HG03439 (cell line): ENCODE measurements at regions not wholly inside any gene's neighbourhood (a gene's known extent, or its start where the extent isn't known, plus 50 kb on each side); places are given as distances from the start of the nearest gene placed in this dataset.

Experiments used
- ATAC-seq: cut with Tn5 transposase; IDR thresholded peaks from one replicate; pipeline ENCODE4 v1.9.1; 2021; ENCODE audit warnings: mild to moderate bottlenecking, moderate library complexity; ENCODE audit not compliant: unreplicated experiment

- no peak for ATAC-seq
These were observed 615.8 kb downstream of the DIAPH3 start for GRCh38 chr13:59547950-59548349.

- ATAC-seq = no peak
These were observed 600.8 kb downstream of the DIAPH3 start for GRCh38 chr13:59562924-59563323.

- no peak for ATAC-seq
These were observed 597.2 kb downstream of the DIAPH3 start for GRCh38 chr13:59566561-59566960.

- ATAC-seq = no peak
These were observed 595.4 kb downstream of the DIAPH3 start for GRCh38 chr13:59568306-59568705.

- no peak for ATAC-seq
These were observed 593.5 kb downstream of the DIAPH3 start for GRCh38 chr13:59570204-59570603.

GRCh38 chr13:59584101-59584500, 579.6 kb downstream of the DIAPH3 start:
- no peak for ATAC-seq

- ATAC-seq = no peak
These were observed 578.7 kb downstream of the DIAPH3 start for GRCh38 chr13:59584761-59585670.

- no peak for ATAC-seq
These were observed 576.7 kb downstream of the DIAPH3 start for GRCh38 chr13:59587030-59587429.

- no peak for ATAC-seq
These were observed 575.6 kb downstream of the DIAPH3 start for GRCh38 chr13:59587971-59588716.

GRCh38 chr13:59588717-59589067, 575.0 kb downstream of the DIAPH3 start:
- no peak for ATAC-seq

GRCh38 chr13:59601993-59602392, 561.7 kb downstream of the DIAPH3 start:
- ATAC-seq = no peak

GRCh38 chr13:59603646-59604045, 560.1 kb downstream of the DIAPH3 start:
- no peak for ATAC-seq

GRCh38 chr13:59607172-59607571, 556.6 kb downstream of the DIAPH3 start:
- ATAC-seq = no peak

- ATAC-seq = no peak
These were observed 555.9 kb downstream of the DIAPH3 start for GRCh38 chr13:59607780-59608233.

- ATAC-seq = no peak
These were observed 554.3 kb downstream of the DIAPH3 start for GRCh38 chr13:59609421-59609820.
